ENCODE measurements at regions not wholly inside any gene's neighbourhood (a gene's known extent, or its start where the extent isn't known, plus 50 kb on each side); places are given as distances from the start of the nearest gene placed in this dataset.

GRCh38 chr1:56081736-56082135, 497.6 kb downstream of the PLPP3 start:
- H3K36me3 ChIP-seq (ENCODE audit: control insufficient read depth in 4 of 4, insufficient read depth in 4 of 4, low read length in 3 of 4): no peaks in the 10 kb centered on the region
- ChIA-PET CTCF (no interaction called here), POLR2A (no interaction called here)
- DNase-seq: no peak
- no peaks in the 10 kb centered on the region for H3K27me3 ChIP-seq (replicated peaks in 2 of 5; ENCODE audit: control insufficient read depth in 4 of 5, insufficient read depth in 5 of 5, low read length in 4 of 5)
- H3K27ac ChIP-seq (ENCODE audit: insufficient read depth in 1 of 2, low read depth in 1 of 2, low read length in 2 of 2, poor library complexity in 1 of 2, severe bottlenecking in 2 of 2): no peak overlapping the region
- peaks cover 0 to 1% (median 0%) of the 10 kb centered on the region in 5 experiments for H3K9me3 ChIP-seq (ENCODE audit: control extremely low read depth in 1 of 5, control insufficient read depth in 4 of 5, insufficient read depth in 2 of 5, low read depth in 1 of 5, low read length in 4 of 5)
- 100% methylated on average over 1 of the region's 2 CpGs for WGBS (ENCODE audit: insufficient coverage)
- H3K4me1 ChIP-seq (ENCODE audit: control extremely low read depth in 1 of 4, control insufficient read depth in 4 of 4, insufficient read depth in 4 of 4, low read length in 3 of 4): no peaks in the 10 kb centered on the region
- H3K4me3 ChIP-seq (ENCODE audit: control insufficient read depth in 1 of 7, extremely low read depth in 1 of 7, insufficient read depth in 4 of 7, low read depth in 2 of 7, low read length in 6 of 7): no peak overlapping the region

- POLR2A ChIA-PET: no interaction called here
- no peaks in the 10 kb centered on the region for H3K9me3 ChIP-seq (ENCODE audit: control extremely low read depth in 1 of 5, control insufficient read depth in 4 of 5, insufficient read depth in 2 of 5, low read depth in 1 of 5, low read length in 4 of 5)
- no peak for DNase-seq
- H3K27ac ChIP-seq (ENCODE audit: insufficient read depth in 1 of 2, low read depth in 1 of 2, low read length in 2 of 2, poor library complexity in 1 of 2, severe bottlenecking in 2 of 2): no peak overlapping the region
- no peaks in the 10 kb centered on the region for H3K36me3 ChIP-seq (ENCODE audit: control insufficient read depth in 4 of 4, insufficient read depth in 4 of 4, low read length in 3 of 4)
- 86% methylated on average over 4 of the region's 5 CpGs for WGBS (ENCODE audit: insufficient coverage)
- no peaks in the 10 kb centered on the region for H3K27me3 ChIP-seq (replicated peaks in 2 of 5; ENCODE audit: control insufficient read depth in 4 of 5, insufficient read depth in 5 of 5, low read length in 4 of 5)
- CTCF ChIA-PET: no interaction called here
- H3K4me3 ChIP-seq (ENCODE audit: control insufficient read depth in 1 of 7, extremely low read depth in 1 of 7, insufficient read depth in 4 of 7, low read depth in 2 of 7, low read length in 6 of 7): no peak overlapping the region
- no peaks in the 10 kb centered on the region for H3K4me1 ChIP-seq (ENCODE audit: control extremely low read depth in 1 of 4, control insufficient read depth in 4 of 4, insufficient read depth in 4 of 4, low read length in 3 of 4)
Measured at GRCh38 chr1:56081173-56081572, 498.2 kb downstream of the PLPP3 start.

GRCh38 chr1:56080123-56080522, 499.2 kb downstream of the PLPP3 start:
- H3K27ac ChIP-seq (ENCODE audit: insufficient read depth in 1 of 2, low read depth in 1 of 2, low read length in 2 of 2, poor library complexity in 1 of 2, severe bottlenecking in 2 of 2): no peak overlapping the region
- DNase-seq: no peak

GRCh38 chr1:56079391-56079790, 500.0 kb downstream of the PLPP3 start:
- no peaks in the 10 kb centered on the region for H3K36me3 ChIP-seq (ENCODE audit: control insufficient read depth in 4 of 4, insufficient read depth in 4 of 4, low read length in 3 of 4)
- no peak for DNase-seq
- no peaks in the 10 kb centered on the region for H3K27me3 ChIP-seq (replicated peaks in 2 of 5; ENCODE audit: control insufficient read depth in 4 of 5, insufficient read depth in 5 of 5, low read length in 4 of 5)
- H3K27ac ChIP-seq (ENCODE audit: insufficient read depth in 1 of 2, low read depth in 1 of 2, low read length in 2 of 2, poor library complexity in 1 of 2, severe bottlenecking in 2 of 2): no peak overlapping the region
- H3K9me3 ChIP-seq (ENCODE audit: control extremely low read depth in 1 of 5, control insufficient read depth in 4 of 5, insufficient read depth in 2 of 5, low read depth in 1 of 5, low read length in 4 of 5): no peaks in the 10 kb centered on the region
- no peak overlapping the region for H3K4me3 ChIP-seq (ENCODE audit: control insufficient read depth in 1 of 7, extremely low read depth in 1 of 7, insufficient read depth in 4 of 7, low read depth in 2 of 7, low read length in 6 of 7)
- H3K4me1 ChIP-seq (ENCODE audit: control extremely low read depth in 1 of 4, control insufficient read depth in 4 of 4, insufficient read depth in 4 of 4, low read length in 3 of 4): no peaks in the 10 kb centered on the region
- ChIA-PET POLR2A (no interaction called here), CTCF (no interaction called here)
- 94% methylated on average over 2 of the region's 2 CpGs for WGBS (ENCODE audit: insufficient coverage)

More at GRCh38 chr1:56080123-56080522, 499.2 kb downstream of the PLPP3 start:
- ChIA-PET CTCF (no interaction called here), POLR2A (no interaction called here)
- no CpG with 5 or more reads among the region's 5 CpGs for WGBS (ENCODE audit: insufficient coverage)
- Histone ChIP-seq H3K4me3 (ENCODE audit: control insufficient read depth in 1 of 7, extremely low read depth in 1 of 7, insufficient read depth in 4 of 7, low read depth in 2 of 7, low read length in 6 of 7) (no peak overlapping the region), H3K4me1 (ENCODE audit: control extremely low read depth in 1 of 4, control insufficient read depth in 4 of 4, insufficient read depth in 4 of 4, low read length in 3 of 4) (no peaks in the 10 kb centered on the region), H3K27me3 (replicated peaks in 2 of 5; ENCODE audit: control insufficient read depth in 4 of 5, insufficient read depth in 5 of 5, low read length in 4 of 5) (no peaks in the 10 kb centered on the region), H3K36me3 (ENCODE audit: control insufficient read depth in 4 of 4, insufficient read depth in 4 of 4, low read length in 3 of 4) (no peaks in the 10 kb centered on the region), H3K9me3 (ENCODE audit: control extremely low read depth in 1 of 5, control insufficient read depth in 4 of 5, insufficient read depth in 2 of 5, low read depth in 1 of 5, low read length in 4 of 5) (no peaks in the 10 kb centered on the region)

- H3K27ac ChIP-seq (ENCODE audit: insufficient read depth in 1 of 2, low read depth in 1 of 2, low read length in 2 of 2, poor library complexity in 1 of 2, severe bottlenecking in 2 of 2): no peak overlapping the region
- ChIA-PET CTCF (no interaction called here), POLR2A (no interaction called here)
- H3K4me1 ChIP-seq (ENCODE audit: control extremely low read depth in 1 of 4, control insufficient read depth in 4 of 4, insufficient read depth in 4 of 4, low read length in 3 of 4): no peaks in the 10 kb centered on the region
- H3K27me3 ChIP-seq (replicated peaks in 2 of 5; ENCODE audit: control insufficient read depth in 4 of 5, insufficient read depth in 5 of 5, low read length in 4 of 5): no peaks in the 10 kb centered on the region
- WGBS (ENCODE audit: insufficient coverage): 90% methylated on average over 2 of the region's 2 CpGs
- no peak overlapping the region for H3K4me3 ChIP-seq (ENCODE audit: control insufficient read depth in 1 of 7, extremely low read depth in 1 of 7, insufficient read depth in 4 of 7, low read depth in 2 of 7, low read length in 6 of 7)
- no peaks in the 10 kb centered on the region for H3K36me3 ChIP-seq (ENCODE audit: control insufficient read depth in 4 of 4, insufficient read depth in 4 of 4, low read length in 3 of 4)
- peaks cover 0 to 2% (median 0%) of the 10 kb centered on the region in 5 experiments for H3K9me3 ChIP-seq (ENCODE audit: control extremely low read depth in 1 of 5, control insufficient read depth in 4 of 5, insufficient read depth in 2 of 5, low read depth in 1 of 5, low read length in 4 of 5)
- no peak for DNase-seq
Measured at GRCh38 chr1:56077206-56077605, 502.2 kb downstream of the PLPP3 start.

GRCh38 chr1:56074007-56074651, 505.2 kb downstream of the PLPP3 start:
- no peaks in the 10 kb centered on the region for H3K27me3 ChIP-seq (replicated peaks in 2 of 5; ENCODE audit: control insufficient read depth in 4 of 5, insufficient read depth in 5 of 5, low read length in 4 of 5)
- no peak overlapping the region for H3K4me3 ChIP-seq (ENCODE audit: control insufficient read depth in 1 of 7, extremely low read depth in 1 of 7, insufficient read depth in 4 of 7, low read depth in 2 of 7, low read length in 6 of 7)
- no peaks in the 10 kb centered on the region for H3K36me3 ChIP-seq (ENCODE audit: control insufficient read depth in 4 of 4, insufficient read depth in 4 of 4, low read length in 3 of 4)
- POLR2A ChIA-PET: no interaction called here
- WGBS (ENCODE audit: insufficient coverage): 95% methylated on average over 4 of the region's 6 CpGs
- H3K9me3 ChIP-seq (ENCODE audit: control extremely low read depth in 1 of 5, control insufficient read depth in 4 of 5, insufficient read depth in 2 of 5, low read depth in 1 of 5, low read length in 4 of 5): peaks cover 0 to 2% (median 0%) of the 10 kb centered on the region in 5 experiments
- CTCF ChIA-PET: no interaction called here
- no peak for DNase-seq
- H3K27ac ChIP-seq (ENCODE audit: insufficient read depth in 1 of 2, low read depth in 1 of 2, low read length in 2 of 2, poor library complexity in 1 of 2, severe bottlenecking in 2 of 2): no peak overlapping the region
- H3K4me1 ChIP-seq (ENCODE audit: control extremely low read depth in 1 of 4, control insufficient read depth in 4 of 4, insufficient read depth in 4 of 4, low read length in 3 of 4): no peaks in the 10 kb centered on the region

GRCh38 chr1:56073614-56074006, 505.8 kb downstream of the PLPP3 start:
- WGBS (ENCODE audit: insufficient coverage): 100% methylated on average over 1 of the region's 2 CpGs
- no peak for DNase-seq

More at GRCh38 chr1:56073614-56074006, 505.8 kb downstream of the PLPP3 start:
- Histone ChIP-seq H3K36me3 (ENCODE audit: control insufficient read depth in 4 of 4, insufficient read depth in 4 of 4, low read length in 3 of 4) (no peaks in the 10 kb centered on the region), H3K9me3 (ENCODE audit: control extremely low read depth in 1 of 5, control insufficient read depth in 4 of 5, insufficient read depth in 2 of 5, low read depth in 1 of 5, low read length in 4 of 5) (peaks cover 0 to 2% (median 0%) of the 10 kb centered on the region in 5 experiments), H3K4me1 (ENCODE audit: control extremely low read depth in 1 of 4, control insufficient read depth in 4 of 4, insufficient read depth in 4 of 4, low read length in 3 of 4) (no peaks in the 10 kb centered on the region), H3K4me3 (ENCODE audit: control insufficient read depth in 1 of 7, extremely low read depth in 1 of 7, insufficient read depth in 4 of 7, low read depth in 2 of 7, low read length in 6 of 7) (no peak overlapping the region), H3K27ac (ENCODE audit: insufficient read depth in 1 of 2, low read depth in 1 of 2, low read length in 2 of 2, poor library complexity in 1 of 2, severe bottlenecking in 2 of 2) (no peak overlapping the region), H3K27me3 (replicated peaks in 2 of 5; ENCODE audit: control insufficient read depth in 4 of 5, insufficient read depth in 5 of 5, low read length in 4 of 5) (no peaks in the 10 kb centered on the region)
- POLR2A ChIA-PET: no interaction called here
- CTCF ChIA-PET: no interaction called here

Data from common myeloid progenitor, CD34-positive (primary cell).